Subcutaneous abdominal adipose tissue (tissue), 5 donors: ENCODE measurements at regions not wholly inside any gene's neighbourhood (a gene's known extent, or its start where the extent isn't known, plus 50 kb on each side); places are given as distances from the start of the nearest gene placed in this dataset.

Experiments used
- H3K27ac ChIP-seq: one replicate; pipeline ENCODE4 v1.7.0; 2013; ENCODE audit warnings: low read depth, mild to moderate bottlenecking, inconsistent platforms, low read length, moderate library complexity
- H3K27me3 ChIP-seq, 5 donors: one replicate each; pipeline ENCODE4 v1.7.0; 2013; ENCODE audit warnings: low read length in 5 of 5, inconsistent platforms in 1 of 5; ENCODE audit not compliant: control insufficient read depth in 5 of 5, insufficient read depth in 4 of 5
- H3K36me3 ChIP-seq, 5 donors: one replicate each; pipeline ENCODE4 v1.7.0; 2013; ENCODE audit warnings: low read length in 5 of 5; ENCODE audit not compliant: control insufficient read depth in 5 of 5, insufficient read depth in 5 of 5
- H3K4me1 ChIP-seq, 5 donors: one replicate each; pipeline ENCODE4 v1.7.0; 2013; ENCODE audit warnings: low read length in 5 of 5, mild to moderate bottlenecking in 3 of 5, moderate library complexity in 1 of 5; ENCODE audit not compliant: control insufficient read depth in 5 of 5, insufficient read depth in 5 of 5
- H3K4me3 ChIP-seq, 5 donors: one replicate each; pipeline ENCODE4 v1.7.0; 2013; ENCODE audit warnings: low read length in 5 of 5, low read depth in 1 of 5
- H3K9ac ChIP-seq, 5 donors: one replicate each; pipeline ENCODE4 v1.7.0; 2013; ENCODE audit warnings: low read length in 5 of 5, mild to moderate bottlenecking in 4 of 5, moderate library complexity in 3 of 5
- H3K9me3 ChIP-seq, 5 donors: one replicate each; pipeline ENCODE4 v1.7.0; 2013; ENCODE audit warnings: low read length in 5 of 5; ENCODE audit not compliant: control insufficient read depth in 5 of 5
- donor health status: healthy.
- donor health status: healthy.
- donor health status: healthy.
- donor health status: healthy.
- donor health status: healthy.

GRCh38 chr1:62370594-62370993, 51.4 kb upstream of the KANK4 start:
- H3K36me3 ChIP-seq = no peaks in the 10 kb centered on the region
- H3K27me3 ChIP-seq = no peaks in the 10 kb centered on the region
- no peak overlapping the region for H3K27ac ChIP-seq
- no peak overlapping the region for H3K4me3 ChIP-seq
- H3K9ac ChIP-seq = no peak overlapping the region
- H3K9me3 ChIP-seq = peaks cover 0 to 6% (median 4%) of the 10 kb centered on the region in 5 donors
- H3K4me1 ChIP-seq = no peaks in the 10 kb centered on the region

GRCh38 chr1:62371375-62371774, 52.1 kb upstream of the KANK4 start:
- Histone ChIP-seq H3K36me3 (no peaks in the 10 kb centered on the region), H3K9me3 (peaks cover 0 to 6% (median 4%) of the 10 kb centered on the region in 5 donors), H3K27ac (no peak overlapping the region), H3K9ac (no peak overlapping the region), H3K4me3 (no peak overlapping the region), H3K27me3 (no peaks in the 10 kb centered on the region), H3K4me1 (no peaks in the 10 kb centered on the region)

GRCh38 chr1:62373221-62373620, 54.0 kb upstream of the KANK4 start:
- H3K9me3 ChIP-seq = no peaks in the 10 kb centered on the region
- H3K9ac ChIP-seq = no peak overlapping the region
- H3K4me3 ChIP-seq = no peak overlapping the region
- H3K27ac ChIP-seq = no peak overlapping the region
- H3K36me3 ChIP-seq = no peaks in the 10 kb centered on the region
- no peaks in the 10 kb centered on the region for H3K4me1 ChIP-seq
- H3K27me3 ChIP-seq = no peaks in the 10 kb centered on the region

GRCh38 chr1:62377043-62377562, 57.9 kb upstream of the KANK4 start:
- H3K4me3 ChIP-seq = no peak overlapping the region
- H3K4me1 ChIP-seq = no peaks in the 10 kb centered on the region
- no peak overlapping the region for H3K27ac ChIP-seq
- no peaks in the 10 kb centered on the region for H3K27me3 ChIP-seq
- H3K9ac ChIP-seq = no peak overlapping the region
- H3K36me3 ChIP-seq = no peaks in the 10 kb centered on the region
- H3K9me3 ChIP-seq = no peaks in the 10 kb centered on the region

- Histone ChIP-seq H3K9ac (no peak overlapping the region), H3K27ac (no peak overlapping the region), H3K4me3 (no peak overlapping the region), H3K36me3 (no peaks in the 10 kb centered on the region), H3K4me1 (peaks cover 0 to 11% (median 9%) of the 10 kb centered on the region in 5 donors), H3K27me3 (no peaks in the 10 kb centered on the region), H3K9me3 (no peaks in the 10 kb centered on the region)
Observed at GRCh38 chr1:62380181-62380580, 56.7 kb upstream of the USP1 start.

- Histone ChIP-seq H3K27ac (no peak overlapping the region), H3K9me3 (no peaks in the 10 kb centered on the region), H3K36me3 (no peaks in the 10 kb centered on the region), H3K9ac (no peak overlapping the region), H3K27me3 (no peaks in the 10 kb centered on the region), H3K4me3 (no peak overlapping the region), H3K4me1 (peaks cover 0 to 30% (median 19%) of the 10 kb centered on the region in 5 donors)
Observed at GRCh38 chr1:62381831-62382657, 54.8 kb upstream of the USP1 start.

GRCh38 chr1:62382658-62382955, 54.2 kb upstream of the USP1 start:
- no peaks in the 10 kb centered on the region for H3K9me3 ChIP-seq
- no peak overlapping the region for H3K27ac ChIP-seq
- no peak overlapping the region for H3K9ac ChIP-seq

GRCh38 chr1:62384276-62385005, 52.4 kb upstream of the USP1 start:
- Histone ChIP-seq H3K27me3 (no peaks in the 10 kb centered on the region), H3K27ac (peak overlapping the region; percentile 70), H3K36me3 (no peaks in the 10 kb centered on the region), H3K4me1 (peaks cover 0 to 34% (median 19%) of the 10 kb centered on the region in 5 donors), H3K4me3 (no peak overlapping the region), H3K9ac (no peak overlapping the region), H3K9me3 (no peaks in the 10 kb centered on the region)

More at GRCh38 chr1:62382658-62382955, 54.2 kb upstream of the USP1 start:
- Histone ChIP-seq H3K27me3 (no peaks in the 10 kb centered on the region), H3K36me3 (no peaks in the 10 kb centered on the region), H3K4me1 (peaks cover 0 to 34% (median 19%) of the 10 kb centered on the region in 5 donors), H3K4me3 (no peak overlapping the region)

GRCh38 chr1:62385923-62386322, 50.9 kb upstream of the USP1 start:
- H3K9ac ChIP-seq = peak overlapping the region in 1 of 5 donors; percentile 2
- H3K9me3 ChIP-seq = no peaks in the 10 kb centered on the region
- H3K36me3 ChIP-seq = no peaks in the 10 kb centered on the region
- H3K27me3 ChIP-seq = no peaks in the 10 kb centered on the region
- H3K27ac ChIP-seq = peak overlapping the region; percentile 70
- H3K4me1 ChIP-seq = peaks cover 0 to 34% (median 19%) of the 10 kb centered on the region in 5 donors
- H3K4me3 ChIP-seq = no peak overlapping the region
